Muscle of leg (tissue), 3 donors: ENCODE measurements at regions not wholly inside any gene's neighbourhood (a gene's known extent, or its start where the extent isn't known, plus 50 kb on each side); places are given as distances from the start of the nearest gene placed in this dataset.
"Not testable (repeated sequence)": the region's sequence is repeated elsewhere in the genome, so short reads cannot be mapped to it uniquely, and the experiment has no call there.

Experiments used
- DNase-seq: peaks from one replicate; pipeline ENCODE4 v3.0.0; 2013
- H3K27ac ChIP-seq: one replicate; pipeline ENCODE4 v1.5.1; 2013; ENCODE audit warnings: mild to moderate bottlenecking, low read length, control low read depth
- H3K27me3 ChIP-seq: one replicate; pipeline ENCODE4 v1.6.1; 2013; ENCODE audit warnings: low read length; ENCODE audit not compliant: control insufficient read depth, insufficient read depth
- H3K36me3 ChIP-seq: one replicate; pipeline ENCODE4 v1.6.1; 2013; ENCODE audit warnings: low read length; ENCODE audit not compliant: control insufficient read depth, insufficient read depth
- H3K4me1 ChIP-seq: one replicate; pipeline ENCODE4 v1.6.1; 2013; ENCODE audit warnings: low read length; ENCODE audit not compliant: control insufficient read depth, insufficient read depth
- H3K4me3 ChIP-seq: one replicate; pipeline ENCODE4 v1.5.1; 2013; ENCODE audit warnings: low read length, control low read depth
- H3K9me3 ChIP-seq: replicated peaks from 2 replicates; pipeline ENCODE4 v1.6.1; 2013; ENCODE audit warnings: low read depth, low read length; ENCODE audit not compliant: control insufficient read depth
- WGBS: methylation state at CpG from one replicate; pipeline ENCODE4 v1.1.5; 2013; ENCODE audit warnings: missing lambda C conversion rate; ENCODE audit not compliant: insufficient coverage; 5-methylcytosine and 5-hydroxymethylcytosine counted together

- WGBS: 85% methylated on average over 10 of the region's 15 CpGs
- Histone ChIP-seq H3K27ac (no peak overlapping the region), H3K4me3 (no peak overlapping the region), H3K27me3 (no peaks in the 10 kb centered on the region), H3K36me3 (peaks cover 18% of the 10 kb centered on the region), H3K4me1 (peaks cover 6% of the 10 kb centered on the region), H3K9me3 (no peaks in the 10 kb centered on the region)
- DNase-seq: no peak
These were observed 204.5 kb downstream of the SIPA1L2 start for GRCh38 chr1:232425421-232425820.

GRCh38 chr1:232423591-232423990, 206.3 kb downstream of the SIPA1L2 start:
- DNase-seq: no peak
- Histone ChIP-seq H3K4me3 (no peak overlapping the region), H3K36me3 (peaks cover 20% of the 10 kb centered on the region), H3K27ac (no peak overlapping the region), H3K27me3 (no peaks in the 10 kb centered on the region), H3K4me1 (no peaks in the 10 kb centered on the region), H3K9me3 (no peaks in the 10 kb centered on the region)
- 100% methylated on average over 1 of the region's 3 CpGs for WGBS

- no peak for DNase-seq
- peaks cover 22% of the 10 kb centered on the region for H3K36me3 ChIP-seq
- WGBS: 97% methylated on average over 5 of the region's 8 CpGs
- H3K9me3 ChIP-seq: no peaks in the 10 kb centered on the region
- no peaks in the 10 kb centered on the region for H3K27me3 ChIP-seq
- H3K4me3 ChIP-seq: no peak overlapping the region
- no peaks in the 10 kb centered on the region for H3K4me1 ChIP-seq
- H3K27ac ChIP-seq: no peak overlapping the region
These were observed 207.0 kb downstream of the SIPA1L2 start for GRCh38 chr1:232422898-232423297.

GRCh38 chr1:232422098-232422497, 207.8 kb downstream of the SIPA1L2 start:
- H3K4me1 ChIP-seq: no peaks in the 10 kb centered on the region

GRCh38 chr1:232421143-232421796, 208.7 kb downstream of the SIPA1L2 start:
- no peaks in the 10 kb centered on the region for H3K4me1 ChIP-seq
- no peaks in the 10 kb centered on the region for H3K9me3 ChIP-seq
- H3K27me3 ChIP-seq: no peaks in the 10 kb centered on the region
- no peak for DNase-seq
- H3K36me3 ChIP-seq: peaks cover 19% of the 10 kb centered on the region
- no peak overlapping the region for H3K27ac ChIP-seq
- no peak overlapping the region for H3K4me3 ChIP-seq
- no CpG with 5 or more reads among the region's 9 CpGs for WGBS

More at GRCh38 chr1:232422098-232422497, 207.8 kb downstream of the SIPA1L2 start:
- no peak for DNase-seq
- H3K4me3 ChIP-seq: no peak overlapping the region
- no peaks in the 10 kb centered on the region for H3K9me3 ChIP-seq
- H3K27ac ChIP-seq: no peak overlapping the region
- peaks cover 19% of the 10 kb centered on the region for H3K36me3 ChIP-seq
- H3K27me3 ChIP-seq: no peaks in the 10 kb centered on the region

GRCh38 chr1:232417636-232418248, 212.2 kb downstream of the SIPA1L2 start:
- 70% methylated on average over 2 of the region's 10 CpGs for WGBS
- Histone ChIP-seq H3K9me3 (no peaks in the 10 kb centered on the region), H3K4me1 (no peaks in the 10 kb centered on the region), H3K4me3 (no peak overlapping the region), H3K36me3 (peaks cover 22% of the 10 kb centered on the region), H3K27ac (no peak overlapping the region), H3K27me3 (no peaks in the 10 kb centered on the region)
- no peak for DNase-seq

- H3K9me3 ChIP-seq: no peaks in the 10 kb centered on the region
- H3K4me3 ChIP-seq: no peak overlapping the region
- peaks cover 24% of the 10 kb centered on the region for H3K36me3 ChIP-seq
- 77% methylated on average over 5 of the region's 8 CpGs for WGBS
- no peaks in the 10 kb centered on the region for H3K4me1 ChIP-seq
- DNase-seq: no peak
- no peak overlapping the region for H3K27ac ChIP-seq
- H3K27me3 ChIP-seq: no peaks in the 10 kb centered on the region
These were observed 213.8 kb downstream of the SIPA1L2 start for GRCh38 chr1:232416026-232416568.

GRCh38 chr1:232415481-232415880, 214.5 kb downstream of the SIPA1L2 start:
- not testable (repeated sequence) for H3K9me3 ChIP-seq, DNase-seq, H3K27me3 ChIP-seq, H3K27ac ChIP-seq, H3K4me1 ChIP-seq, H3K4me3 ChIP-seq
- H3K36me3 ChIP-seq: peaks cover 21% of the 10 kb centered on the region
- 80% methylated on average over 8 of the region's 10 CpGs for WGBS

GRCh38 chr1:232414100-232414499, 215.8 kb downstream of the SIPA1L2 start:
- H3K36me3 ChIP-seq: peaks cover 23% of the 10 kb centered on the region
- WGBS: 89% methylated on average over 5 of the region's 7 CpGs
- H3K4me3 ChIP-seq: no peak overlapping the region
- no peak overlapping the region for H3K27ac ChIP-seq
- no peaks in the 10 kb centered on the region for H3K27me3 ChIP-seq
- H3K9me3 ChIP-seq: peaks cover 5% of the 10 kb centered on the region
- DNase-seq: no peak
- no peaks in the 10 kb centered on the region for H3K4me1 ChIP-seq

- WGBS: 71% methylated on average over 2 of the region's 2 CpGs
- Histone ChIP-seq H3K4me1 (no peaks in the 10 kb centered on the region), H3K27me3 (no peaks in the 10 kb centered on the region), H3K9me3 (peaks cover 5% of the 10 kb centered on the region), H3K4me3 (no peak overlapping the region), H3K27ac (no peak overlapping the region), H3K36me3 (peaks cover 23% of the 10 kb centered on the region)
- no peak for DNase-seq
These were observed 216.3 kb downstream of the SIPA1L2 start for GRCh38 chr1:232413674-232414073.
